K562 (cell line): ENCODE measurements at regions not wholly inside any gene's neighbourhood (a gene's known extent, or its start where the extent isn't known, plus 50 kb on each side); places are given as distances from the start of the nearest gene placed in this dataset.

Experiments used
- ATAC-seq: fragments of 200-7000 bp; cut with Tn5 transposase; 3 replicates; pipeline ENCODE4 v1.9.1; 2020; ENCODE audit warnings: moderate library complexity
- BruUV-seq: library from RNA; stranded (reverse); fragments of 400-500 nt; replicated peaks from 2 replicates; lab custom pipeline; 2021; lab: Mats Ljungman, UMichigan
- CTCF ChIA-PET: fragments of 300-600 bp; formaldehyde crosslinking; extraction: SDS; loops from one replicate; lab custom pipeline; 2021; ENCODE audit warnings: low intra/inter-chr PET ratio; lab: Yijun Ruan, JAX
- POLR2A ChIA-PET: fragments of 300-600, 350-650 bp; sonication (Branson Sonifier 250); formaldehyde crosslinking; extraction: SDS; loops from one replicate; lab custom pipeline; 2021; ENCODE audit warnings: antibody characterized with exemption, inconsistent platforms; lab: Yijun Ruan, JAX
- DNase-seq, 4 experiments: peaks; one replicate each; pipeline versions ENCODE4 v3.0.0 to v3.0.0-alpha.2; 2011 to 2018; ENCODE audit warnings: low spot score in 3 of 4, mixed read lengths in 3 of 4; ENCODE audit errors: extremely low read depth in 1 of 4
- FAIRE-seq: peaks from 2 replicates; lab custom pipeline; 2011; peaks lifted over from hg19 to GRCh38; lab: Jason Lieb, UNC
- H2AFZ ChIP-seq: 2 replicates; pipeline ENCODE4 v1.6.0; 2011; ENCODE audit warnings: low read depth, low read length, control low read depth, inconsistent platforms
- H3K27ac ChIP-seq: fragments of 200-600 bp; 3 replicates; pipeline ENCODE4 v1.8.0; 2011; ENCODE audit warnings: low read depth, mild to moderate bottlenecking, control low read depth, inconsistent platforms, low read length, moderate library complexity, mixed read lengths; ENCODE audit errors: extremely low read depth
- H3K27me3 ChIP-seq, 2 experiments: fragments of 300-600 bp in 1 of 2; 2 replicates in 1 of 2; 3 replicates in 1 of 2; pipeline versions ENCODE4 v1.6.0 to v1.8.0; 2011; ENCODE audit warnings: inconsistent platforms in 2 of 2, low read length in 2 of 2, mild to moderate bottlenecking in 1 of 2, mixed read lengths in 1 of 2, moderate library complexity in 1 of 2; ENCODE audit not compliant: control insufficient read depth in 2 of 2, insufficient read depth in 2 of 2
- H3K36me3 ChIP-seq: fragments of 300-600 bp; 3 replicates; pipeline ENCODE4 v1.8.0; 2011; ENCODE audit warnings: mild to moderate bottlenecking, low read length, inconsistent platforms; ENCODE audit not compliant: control insufficient read depth, insufficient read depth
- H3K4me1 ChIP-seq, 2 experiments: fragments of 200-600 bp in 1 of 2; replicated peaks in 1 of 2; 2 replicates in 1 of 2; 3 replicates in 1 of 2; pipeline versions ENCODE4 v1.5.1 to v1.8.0; 2011; ENCODE audit warnings: inconsistent platforms in 2 of 2, low read length in 2 of 2, mild to moderate bottlenecking in 1 of 2, mixed read lengths in 1 of 2, moderate library complexity in 1 of 2; ENCODE audit not compliant: control insufficient read depth in 2 of 2, insufficient read depth in 2 of 2
- H3K4me2 ChIP-seq: 2 replicates; pipeline ENCODE4 v1.6.1; 2011; ENCODE audit warnings: low read length, control low read depth, inconsistent platforms, mixed read lengths; ENCODE audit not compliant: insufficient read depth
- H3K4me3 ChIP-seq: fragments of 200-600 bp; sonication (generic), shearing (Covaris generic); 2 replicates; pipeline ENCODE4 v1.5.1; 2016; ENCODE audit warnings: control low read depth, inconsistent platforms
- H3K79me2 ChIP-seq: fragments of 200-600 bp; 3 replicates; pipeline ENCODE4 v1.8.0; 2011; ENCODE audit warnings: low read length, inconsistent platforms; ENCODE audit not compliant: control insufficient read depth, insufficient read depth
- H3K9ac ChIP-seq, 2 experiments: 2 replicates each; pipeline versions ENCODE4 v1.6.0 to v1.6.1; 2011; ENCODE audit warnings: low read depth in 2 of 2, low read length in 2 of 2, control low read depth in 1 of 2, inconsistent platforms in 1 of 2, mild to moderate bottlenecking in 1 of 2, mixed read lengths in 1 of 2; ENCODE audit not compliant: insufficient read depth in 1 of 2
- H3K9me1 ChIP-seq: one replicate; pipeline ENCODE4 v1.6.0; 2011; ENCODE audit warnings: inconsistent platforms, mild to moderate bottlenecking, low read length, moderate library complexity; ENCODE audit not compliant: control insufficient read depth, insufficient read depth
- H3K9me3 ChIP-seq: replicated peaks from 2 replicates; pipeline ENCODE4 v1.5.1; 2011; ENCODE audit warnings: low read depth, low read length, inconsistent platforms; ENCODE audit not compliant: control insufficient read depth, insufficient read depth
- H4K20me1 ChIP-seq: replicated peaks from 2 replicates; pipeline ENCODE4 v1.6.1; 2011; ENCODE audit warnings: low read length, inconsistent platforms, mixed read lengths; ENCODE audit not compliant: control insufficient read depth, insufficient read depth
- CHD1 ChIP-seq: fragments of 200-600 bp; sonication (generic); IDR thresholded peaks from one replicate; pipeline ENCODE4 v1.6.1; 2012; ENCODE audit warnings: mild to moderate bottlenecking, moderate library complexity, low read length, inconsistent platforms
- CREB3 ChIP-seq: fragments of 450-650 bp; conservative IDR thresholded peaks from 2 replicates; pipeline ENCODE4 v1.6.1; 2016; ENCODE audit warnings: missing genetic modification characterization, low read depth, mild to moderate bottlenecking, missing compliant biosample characterization, moderate library complexity
- NR2C1 ChIP-seq, 2 experiments: fragments of 450-650 bp; IDR thresholded peaks; 2 replicates each; pipeline ENCODE4 v1.6.1; 2017; ENCODE audit warnings: mild to moderate bottlenecking in 2 of 2, antibody characterized with exemption in 1 of 2, inconsistent platforms in 1 of 2, missing compliant biosample characterization in 1 of 2, missing genetic modification characterization in 1 of 2
- PBX2 ChIP-seq, 2 experiments: IDR thresholded peaks in 1 of 2; conservative IDR thresholded peaks in 1 of 2; 2 replicates each; pipeline ENCODE4 v1.6.1; 2016; ENCODE audit warnings: low read depth in 2 of 2, mild to moderate bottlenecking in 1 of 2, missing compliant biosample characterization in 1 of 2, missing genetic modification characterization in 1 of 2, moderate library complexity in 1 of 2
- POLR2B ChIP-seq: fragments of 450-650 bp; IDR thresholded peaks from 2 replicates; pipeline ENCODE4 v1.6.1; 2018; ENCODE audit warnings: low read depth; ENCODE audit not compliant: partially characterized antibody
- RBM22 ChIP-seq: fragments of 200-400 bp; formaldehyde crosslinking; IDR thresholded peaks from 2 replicates; pipeline ENCODE4 v1.6.1; 2018; ENCODE audit warnings: low read length, low read depth; ENCODE audit not compliant: poor library complexity, severe bottlenecking
- ZNF282 ChIP-seq: sonication (generic); formaldehyde crosslinking; IDR thresholded peaks from 2 replicates; pipeline ENCODE4 v1.8.1; 2023; ENCODE audit warnings: missing genetic modification reagents
- WGBS: fragments of 100-300 bp; shearing (Covaris generic); methylation state at CpG from one replicate; pipeline ENCODE4 v1.1.6; 2016; ENCODE audit warnings: low coverage, mixed read lengths; ENCODE audit not compliant: insufficient coverage; ENCODE audit errors: missing lambda C conversion rate; 5-methylcytosine and 5-hydroxymethylcytosine counted together
- in situ Hi-C: fragments of 300-500 bp; cut with MboI; formaldehyde crosslinking; loops from 4 replicates; pipeline ENCODE4 v1.15.0; 2018; ENCODE audit warnings: inconsistent platforms, mixed read lengths
- intact Hi-C: fragments of 100-400 bp; cut with micrococcal nuclease; formaldehyde crosslinking; loops from 2 replicates; pipeline ENCODE4 v1.14.2; 2022
- TF ChIP-seq, protein P1 (sequence below), 2 experiments: fragments of 450-650 bp; formaldehyde crosslinking in 1 of 2; IDR thresholded peaks; 2 replicates each; pipeline versions ENCODE4 v1.4.0 to v1.6.1; 2014 to 2020; ENCODE audit warnings: mild to moderate bottlenecking in 2 of 2, borderline replicate concordance in 1 of 2, low read depth in 1 of 2

- TF ChIP-seq PBX2 (CRISPR knock-in tag; IDR thresholded peaks at IDR 0.05; ENCODE audit: low read depth) (no peak), PBX2 (tag; conservative IDR thresholded peaks at IDR 0.05; ENCODE audit: low read depth) (no peak)
These were observed 102.3 kb downstream of the KCNJ2 start (continued) for GRCh38 chr17:70271672-70272071.

DNA sequence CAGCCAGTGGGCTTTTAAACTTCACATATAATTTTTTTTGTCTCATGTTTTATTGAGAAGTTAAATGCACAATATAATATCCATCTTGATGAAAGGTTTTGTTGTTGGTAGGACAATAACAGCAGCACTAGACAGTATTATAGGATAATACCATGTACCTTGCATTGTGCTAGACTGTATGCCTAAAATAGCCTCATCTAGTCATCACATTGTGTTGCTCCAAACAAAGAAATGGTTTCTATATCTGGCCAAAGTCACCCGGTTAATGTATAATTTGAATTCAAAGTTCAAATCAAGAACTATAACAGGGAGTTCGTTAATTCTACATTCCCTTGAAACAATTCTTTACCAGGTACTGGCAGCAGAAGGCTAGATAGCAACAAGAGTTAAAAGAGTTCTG, 104.9 kb downstream of the KCNJ2 start:
- ChIA-PET POLR2A (no interaction called here), CTCF (no interaction called here)
- no peak for FAIRE-seq
- ATAC-seq, result no peak
- in situ Hi-C loops, result no loop called here
- Histone ChIP-seq H3K4me3 (no peak overlapping the region), H3K9me3 (0 out of 2 replicates have a peak, but pooled peaks cover 2% of the 10 kb centered on the region), H2AFZ (no peak overlapping the region), H3K9me1 (no peaks in the 10 kb centered on the region), H3K4me2 (no peak overlapping the region), H3K9ac (no peak overlapping the region), H4K20me1 (no peaks in the 10 kb centered on the region), H3K79me2 (no peaks in the 10 kb centered on the region), H3K27me3 (no peaks in the 10 kb centered on the region), H3K27ac (no peak overlapping the region), H3K36me3 (no peaks in the 10 kb centered on the region), H3K4me1 (no peaks in the 10 kb centered on the region)
- no TSS peak for BruUV-seq
- intact Hi-C loops, result no loop called here
- no peak for DNase-seq
- WGBS, result 0% methylated on average over 2 of the region's 2 CpGs
- TF ChIP-seq NR2C1 (IDR thresholded peaks at IDR 0.05) (no peak), NR2C1 (tag; IDR thresholded peaks at IDR 0.05) (no peak), RBM22 (no peak), ZNF282 (CRISPR knock-in tag) (no peak), CHD1 (no peak), CREB3 (tag) (no peak), POLR2B (no peak)
- TF ChIP-seq, protein P1, sequence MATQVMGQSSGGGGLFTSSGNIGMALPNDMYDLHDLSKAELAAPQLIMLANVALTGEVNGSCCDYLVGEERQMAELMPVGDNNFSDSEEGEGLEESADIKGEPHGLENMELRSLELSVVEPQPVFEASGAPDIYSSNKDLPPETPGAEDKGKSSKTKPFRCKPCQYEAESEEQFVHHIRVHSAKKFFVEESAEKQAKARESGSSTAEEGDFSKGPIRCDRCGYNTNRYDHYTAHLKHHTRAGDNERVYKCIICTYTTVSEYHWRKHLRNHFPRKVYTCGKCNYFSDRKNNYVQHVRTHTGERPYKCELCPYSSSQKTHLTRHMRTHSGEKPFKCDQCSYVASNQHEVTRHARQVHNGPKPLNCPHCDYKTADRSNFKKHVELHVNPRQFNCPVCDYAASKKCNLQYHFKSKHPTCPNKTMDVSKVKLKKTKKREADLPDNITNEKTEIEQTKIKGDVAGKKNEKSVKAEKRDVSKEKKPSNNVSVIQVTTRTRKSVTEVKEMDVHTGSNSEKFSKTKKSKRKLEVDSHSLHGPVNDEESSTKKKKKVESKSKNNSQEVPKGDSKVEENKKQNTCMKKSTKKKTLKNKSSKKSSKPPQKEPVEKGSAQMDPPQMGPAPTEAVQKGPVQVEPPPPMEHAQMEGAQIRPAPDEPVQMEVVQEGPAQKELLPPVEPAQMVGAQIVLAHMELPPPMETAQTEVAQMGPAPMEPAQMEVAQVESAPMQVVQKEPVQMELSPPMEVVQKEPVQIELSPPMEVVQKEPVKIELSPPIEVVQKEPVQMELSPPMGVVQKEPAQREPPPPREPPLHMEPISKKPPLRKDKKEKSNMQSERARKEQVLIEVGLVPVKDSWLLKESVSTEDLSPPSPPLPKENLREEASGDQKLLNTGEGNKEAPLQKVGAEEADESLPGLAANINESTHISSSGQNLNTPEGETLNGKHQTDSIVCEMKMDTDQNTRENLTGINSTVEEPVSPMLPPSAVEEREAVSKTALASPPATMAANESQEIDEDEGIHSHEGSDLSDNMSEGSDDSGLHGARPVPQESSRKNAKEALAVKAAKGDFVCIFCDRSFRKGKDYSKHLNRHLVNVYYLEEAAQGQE (IDR thresholded peaks at IDR 0.05; ENCODE audit: borderline replicate concordance), result no peak
- TF ChIP-seq, protein P1 (CRISPR knock-in tag; IDR thresholded peaks at IDR 0.05; ENCODE audit: low read depth), result no peak
